ENCODE measurements at regions not wholly inside any gene's neighbourhood (a gene's known extent, or its start where the extent isn't known, plus 50 kb on each side); places are given as distances from the start of the nearest gene placed in this dataset.

DNA sequence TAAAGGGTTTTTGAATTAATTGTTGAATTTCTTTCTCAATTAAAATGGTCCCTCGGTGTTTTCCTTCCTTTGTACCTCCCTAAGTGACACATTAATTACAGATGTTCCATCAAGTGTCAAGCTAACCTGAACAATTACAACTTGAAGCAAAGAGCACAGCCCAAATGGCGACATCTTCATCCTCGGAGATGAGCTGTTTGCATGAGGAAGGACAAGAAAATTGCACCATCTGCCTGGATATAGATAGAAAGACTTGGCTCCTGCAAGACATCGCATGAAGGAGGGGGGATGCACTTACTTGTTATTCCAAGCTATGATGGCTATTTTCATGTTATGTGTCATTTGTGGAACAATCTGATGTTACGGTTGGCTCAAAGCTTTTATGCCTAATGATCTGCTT lies 86.4 kb upstream of the ZKSCAN2 start:
- FAIRE-seq, result no peak
- no peak for DNase-seq (ENCODE audit: low spot score)

DNA sequence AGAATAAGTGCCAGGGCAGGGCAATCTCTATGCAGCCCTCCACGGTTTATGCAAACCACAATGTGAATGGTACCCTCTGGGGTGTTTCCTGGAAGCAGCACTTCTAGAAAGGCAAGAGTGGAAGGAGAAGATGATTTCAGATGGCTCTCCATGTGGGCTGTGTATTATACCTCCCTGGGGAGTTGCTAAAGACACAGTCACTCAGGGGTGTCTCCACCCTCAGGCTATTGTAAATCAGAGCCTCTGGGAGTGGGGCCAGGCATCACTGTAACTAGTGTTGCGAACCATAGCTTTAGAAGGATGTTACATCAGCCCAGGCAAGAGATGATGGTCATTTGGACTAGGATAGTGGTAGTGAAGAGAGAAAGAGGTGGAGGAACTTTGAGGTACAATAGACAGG lies 83.3 kb upstream of the ZKSCAN2 start:
- FAIRE-seq (no peak), DNase-seq (ENCODE audit: low spot score) (no peak)

DNA sequence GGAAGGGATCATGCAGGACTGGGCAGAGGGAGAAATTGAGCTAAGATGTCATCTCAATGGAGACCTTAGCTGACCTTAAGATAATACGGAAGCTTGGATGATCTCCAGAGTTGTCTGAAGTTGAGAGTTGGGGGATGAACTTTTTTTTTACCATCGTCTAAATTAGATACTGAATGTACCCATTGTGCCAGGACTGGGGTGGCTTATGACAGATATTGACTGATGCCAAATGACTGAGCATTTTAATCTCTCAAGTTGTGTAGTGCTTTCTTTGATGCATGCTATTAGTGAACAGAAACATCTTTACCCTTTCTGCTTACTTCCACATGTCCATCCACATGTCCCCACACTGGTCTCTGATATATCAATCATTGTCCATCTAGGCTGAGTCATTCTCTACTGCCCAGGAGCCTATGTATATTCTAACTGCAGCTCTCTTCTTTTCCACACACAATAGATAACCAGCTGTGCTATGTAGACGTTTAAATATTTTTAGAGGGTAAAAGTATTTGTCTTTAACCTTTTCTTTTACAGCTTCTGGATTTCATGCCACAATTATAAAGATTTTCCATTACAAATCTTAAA lies 60.2 kb upstream of the ZKSCAN2 start:
- no peak for FAIRE-seq
- no peak for DNase-seq (ENCODE audit: low spot score)

DNA sequence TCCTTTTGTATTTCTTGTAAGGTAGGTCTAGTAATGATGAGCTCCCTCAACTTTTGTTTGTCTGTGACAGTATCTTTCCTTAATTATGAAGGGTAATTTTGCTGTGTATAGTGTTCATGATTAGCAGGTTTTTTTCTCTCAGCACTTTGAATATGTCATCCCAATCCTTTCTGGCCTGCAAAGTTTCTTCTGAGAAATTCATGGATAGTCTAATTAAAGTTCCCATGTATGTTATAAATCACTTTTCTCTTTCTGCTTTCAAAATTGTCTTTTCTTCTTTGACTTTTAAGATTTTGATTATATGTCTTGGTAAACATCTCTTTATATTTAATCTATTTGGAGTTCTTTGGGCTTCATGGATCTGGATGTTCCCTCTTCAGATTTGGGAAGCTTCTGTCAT lies 54.3 kb upstream of the ZKSCAN2 start:
- DNase-seq (ENCODE audit: low spot score) (no peak), FAIRE-seq (no peak)

DNA sequence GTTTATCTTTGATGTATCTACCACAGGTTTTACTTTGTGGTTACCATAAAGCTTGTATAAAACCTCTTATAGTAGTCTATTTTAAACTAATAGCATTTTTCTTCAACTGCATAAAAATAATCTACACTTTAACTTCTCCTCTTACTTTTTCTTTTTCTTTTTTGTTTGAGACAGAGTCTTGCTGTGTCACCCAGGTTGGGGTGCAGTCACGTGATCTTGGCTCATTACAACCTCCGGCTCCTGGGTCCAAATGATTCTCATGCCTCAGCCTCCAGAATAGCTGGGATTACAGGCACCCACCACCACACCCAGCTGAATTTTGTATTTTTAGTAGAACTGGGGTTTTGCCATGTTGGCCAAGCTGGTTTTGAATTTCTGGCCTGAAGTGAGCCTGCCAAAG lies 53.4 kb upstream of the ZKSCAN2 start:
- DNase-seq (ENCODE audit: low spot score), result no peak
- no peak for FAIRE-seq

All from urothelium cell line (cell line).